CD4-positive, alpha-beta T cell (primary cell): ENCODE measurements at regions not wholly inside any gene's neighbourhood (a gene's known extent, or its start where the extent isn't known, plus 50 kb on each side); places are given as distances from the start of the nearest gene placed in this dataset.

Experiments
- ATAC-seq: fragments of 200-7000 bp; cut with Tn5 transposase; one replicate; pipeline ENCODE4 v1.10.0; 2022; ENCODE audit warnings: mild to moderate bottlenecking; ENCODE audit not compliant: poor library complexity
- CTCF ChIA-PET: fragments of 350-600 bp; sonication (Branson Sonifier 250); formaldehyde crosslinking; loops from one replicate; lab custom pipeline; 2021; ENCODE audit warnings: antibody characterized with exemption, inconsistent platforms; lab: Charles Lee
- POLR2A ChIA-PET: fragments of 350-600 bp; sonication (Branson Sonifier 250); formaldehyde crosslinking; loops from one replicate; lab custom pipeline; 2021; ENCODE audit warnings: antibody characterized with exemption, inconsistent platforms; lab: Charles Lee
- DNase-seq, 14 experiments: peaks; one replicate each; pipeline ENCODE4 v3.0.0-alpha.2; 2013 to 2020; ENCODE audit warnings: mixed read lengths in 2 of 14
- H3K27ac ChIP-seq, 2 donors: one replicate each; pipeline versions ENCODE4 v1.5.1 to v1.7.0; 2013; ENCODE audit warnings: low read length in 2 of 2, low read depth in 1 of 2, mild to moderate bottlenecking in 1 of 2
- H3K27me3 ChIP-seq, 2 experiments: 1 replicate in 1 of 2; 2 replicates in 1 of 2; pipeline versions ENCODE4 v1.6.1 to v1.7.0; 2013; ENCODE audit warnings: low read length in 2 of 2, control low read depth in 1 of 2, mild to moderate bottlenecking in 1 of 2, moderate library complexity in 1 of 2; ENCODE audit not compliant: insufficient read depth in 2 of 2, control insufficient read depth in 1 of 2
- H3K36me3 ChIP-seq: one replicate; pipeline ENCODE4 v1.6.1; 2013; ENCODE audit warnings: low read length, control low read depth; ENCODE audit not compliant: insufficient read depth
- H3K4me1 ChIP-seq: one replicate; pipeline ENCODE4 v1.6.1; 2013; ENCODE audit warnings: low read length, control low read depth; ENCODE audit not compliant: insufficient read depth
- H3K4me3 ChIP-seq: one replicate; pipeline ENCODE4 v1.5.1; 2013; ENCODE audit warnings: mild to moderate bottlenecking, low read length, moderate library complexity
- H3K9me3 ChIP-seq, 2 experiments: 1 replicate in 1 of 2; 2 replicates in 1 of 2; pipeline versions ENCODE4 v1.6.1 to v1.7.0; 2013; ENCODE audit warnings: low read length in 2 of 2, mild to moderate bottlenecking in 2 of 2, control low read depth in 1 of 2, moderate library complexity in 1 of 2; ENCODE audit not compliant: control insufficient read depth in 1 of 2, insufficient read depth in 1 of 2
- H3K27ac Mint-ChIP-seq: one replicate; pipeline ENCODE4 v1.8.0; 2020; ENCODE audit warnings: mixed read lengths
- H3K27me3 Mint-ChIP-seq: one replicate; pipeline ENCODE4 v1.8.0; 2021; ENCODE audit warnings: mixed read lengths
- H3K36me3 Mint-ChIP-seq: one replicate; pipeline ENCODE4 v1.8.0; 2021; ENCODE audit warnings: low read depth, mixed read lengths
- H3K4me1 Mint-ChIP-seq: one replicate; pipeline ENCODE4 v1.8.0; 2021; ENCODE audit warnings: low read depth, mixed read lengths
- H3K4me3 Mint-ChIP-seq: one replicate; pipeline ENCODE4 v1.8.0; 2020; ENCODE audit warnings: mild to moderate bottlenecking, mixed read lengths
- H3K9me3 Mint-ChIP-seq: one replicate; pipeline ENCODE4 v1.8.0; 2020; ENCODE audit warnings: mixed read lengths
- CTCF ChIP-seq: fragments of 200-600 bp; IDR thresholded peaks from one replicate; pipeline ENCODE4 v1.8.0; 2022; ENCODE audit warnings: antibody characterized with exemption, mild to moderate bottlenecking
- intact Hi-C, 2 experiments: fragments of 100-400 bp; cut with DNase I in 1 of 2; cut with micrococcal nuclease in 1 of 2; formaldehyde crosslinking; loops; one replicate each; pipeline versions ENCODE4 v1.15.1 to v1.9.0; 2023 to 2025; cut with DNase I, micrococcal nuclease

DNA sequence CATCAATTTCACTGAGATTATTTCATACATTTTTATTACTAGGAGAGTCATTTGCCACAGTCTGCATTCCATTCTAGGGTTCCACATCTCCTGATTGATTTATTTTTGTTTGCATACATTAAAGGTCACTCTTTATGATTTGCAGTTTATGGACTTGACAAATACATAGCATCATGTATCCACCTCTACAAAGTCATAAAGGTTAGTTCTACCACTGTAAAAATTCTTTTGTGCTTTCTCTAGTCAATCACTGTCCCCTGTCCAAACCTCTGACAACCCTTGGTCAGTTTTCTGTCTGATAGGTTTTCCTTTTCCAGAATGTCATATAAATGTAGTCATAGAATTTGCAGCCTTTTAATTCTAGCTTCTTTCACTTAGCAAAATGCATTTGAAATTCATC, 434.6 kb upstream of the MON1B start:
- no peak for ATAC-seq
- H3K27me3 ChIP-seq: no peaks in the 10 kb centered on the region
- no peak overlapping the region for H3K4me3 Mint-ChIP-seq

DNA sequence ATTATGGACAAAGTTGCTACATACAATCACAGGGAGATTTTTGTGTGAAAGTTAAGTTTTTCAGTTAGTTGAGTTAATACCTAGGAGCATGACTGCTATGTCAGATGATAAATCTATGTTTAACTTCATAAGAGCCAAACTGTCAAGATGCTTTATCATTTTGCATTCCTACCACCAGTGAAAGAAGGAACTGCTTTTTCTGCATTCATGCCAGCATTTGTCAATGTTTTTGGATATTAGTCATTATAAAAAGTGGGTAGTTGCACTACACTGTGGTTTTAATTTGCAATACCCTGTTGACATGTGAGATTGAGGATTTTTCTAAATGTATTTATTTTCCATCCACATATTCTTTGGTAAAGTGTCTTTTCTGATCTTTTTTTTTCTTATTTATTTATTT, 434.0 kb upstream of the MON1B start:
- Mint-ChIP-seq H3K27ac (no peak overlapping the region), H3K4me1 (no peaks in the 10 kb centered on the region), H3K9me3 (peaks cover 7% of the 10 kb centered on the region), H3K4me3 (no peak overlapping the region), H3K27me3 (no peaks in the 10 kb centered on the region), H3K36me3 (no peaks in the 10 kb centered on the region)
- CTCF ChIA-PET: no interaction called here
- no peaks in the 10 kb centered on the region for H3K27me3 ChIP-seq
- POLR2A ChIA-PET: no interaction called here
- intact Hi-C loops: no loop called here
- H3K36me3 ChIP-seq: no peaks in the 10 kb centered on the region
- no peak for ATAC-seq
- no peak for TF ChIP-seq CTCF
- DNase-seq: no peak
- H3K27ac ChIP-seq: no peak overlapping the region
- H3K4me1 ChIP-seq: no peaks in the 10 kb centered on the region
- no peaks in the 10 kb centered on the region for H3K9me3 ChIP-seq
- no peak overlapping the region for H3K4me3 ChIP-seq

More for the DNA sequence above, 434.6 kb upstream of the MON1B start:
- Histone ChIP-seq H3K27ac (no peak overlapping the region), H3K36me3 (no peaks in the 10 kb centered on the region), H3K4me3 (no peak overlapping the region), H3K4me1 (no peaks in the 10 kb centered on the region), H3K9me3 (no peaks in the 10 kb centered on the region)
- intact Hi-C loops: no loop called here
- no peaks in the 10 kb centered on the region for H3K27me3 Mint-ChIP-seq
- ChIA-PET POLR2A (no interaction called here), CTCF (no interaction called here)
- no peak for TF ChIP-seq CTCF
- H3K36me3 Mint-ChIP-seq: no peaks in the 10 kb centered on the region
- H3K4me1 Mint-ChIP-seq: no peaks in the 10 kb centered on the region
- no peak for DNase-seq
- no peak overlapping the region for H3K27ac Mint-ChIP-seq
- peaks cover 7% of the 10 kb centered on the region for H3K9me3 Mint-ChIP-seq

DNA sequence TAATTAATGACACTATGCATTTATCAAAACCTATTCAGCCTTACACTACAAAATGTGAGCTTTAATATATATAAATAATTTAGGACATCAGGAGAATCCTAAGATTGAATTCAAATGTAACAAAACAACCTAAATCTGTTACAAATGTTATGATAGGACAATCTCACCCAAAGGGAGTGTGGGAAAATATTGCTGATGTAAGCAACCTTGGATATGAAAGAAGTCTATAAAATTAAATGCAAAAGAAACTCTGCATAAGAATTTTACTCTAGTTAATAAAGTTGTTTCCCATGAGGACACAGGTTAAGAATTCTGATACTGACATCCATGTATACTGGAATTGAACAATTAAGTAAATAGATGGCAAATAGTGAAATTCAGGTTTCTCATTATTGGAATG, 424.5 kb upstream of the MON1B start:
- DNase-seq: no peak
- no peak overlapping the region for H3K27ac Mint-ChIP-seq
- no peak for TF ChIP-seq CTCF
- no peaks in the 10 kb centered on the region for H3K27me3 ChIP-seq
- H3K27me3 Mint-ChIP-seq: no peaks in the 10 kb centered on the region
- H3K4me1 Mint-ChIP-seq: no peaks in the 10 kb centered on the region
- H3K4me1 ChIP-seq: no peaks in the 10 kb centered on the region
- H3K4me3 Mint-ChIP-seq: no peak overlapping the region
- no peaks in the 10 kb centered on the region for H3K36me3 Mint-ChIP-seq
- no peak overlapping the region for H3K27ac ChIP-seq
- peaks cover 14 to 22% of the 10 kb centered on the region in 2 experiments for H3K9me3 ChIP-seq
- ChIA-PET POLR2A (no interaction called here), CTCF (no interaction called here)
- no peak overlapping the region for H3K4me3 ChIP-seq
- intact Hi-C loops: no loop called here
- H3K36me3 ChIP-seq: no peaks in the 10 kb centered on the region
- ATAC-seq: no peak
- peaks cover 17% of the 10 kb centered on the region for H3K9me3 Mint-ChIP-seq
